Colonic mucosa (tissue), 4 donors: ENCODE measurements at regions not wholly inside any gene's neighbourhood (a gene's known extent, or its start where the extent isn't known, plus 50 kb on each side); places are given as distances from the start of the nearest gene placed in this dataset.

Experiments
- DNase-seq: peaks from one replicate; pipeline ENCODE4 v3.0.0-alpha.2; 2020
- H3K27ac ChIP-seq: fragments of 200-600 bp; one replicate; pipeline ENCODE4 v1.8.0; 2021
- H3K27me3 ChIP-seq: fragments of 200-600 bp; one replicate; pipeline ENCODE4 v1.8.0; 2021
- H3K36me3 ChIP-seq: fragments of 200-600 bp; one replicate; pipeline ENCODE4 v1.8.0; 2021
- H3K4me1 ChIP-seq: fragments of 200-600 bp; one replicate; pipeline ENCODE4 v1.8.0; 2021; ENCODE audit warnings: mild to moderate bottlenecking
- H3K4me3 ChIP-seq: fragments of 200-600 bp; one replicate; pipeline ENCODE4 v1.8.0; 2021
- H3K9ac ChIP-seq, 2 donors: one replicate each; pipeline ENCODE4 v1.7.0; 2013; ENCODE audit warnings: control low read depth in 2 of 2, low read depth in 2 of 2, low read length in 2 of 2
- H3K9me3 ChIP-seq: fragments of 200-600 bp; one replicate; pipeline ENCODE4 v1.8.0; 2021
- intact Hi-C: fragments of 100-400 bp; cut with DNase I; formaldehyde crosslinking; loops from one replicate; pipeline ENCODE4 v1.14.1; 2022
- TF ChIP-seq, protein P1 (sequence below): fragments of 200-600 bp; IDR thresholded peaks from one replicate; pipeline ENCODE4 v1.8.0; 2022; ENCODE audit warnings: antibody characterized with exemption, mild to moderate bottlenecking
- donor health status: healthy.
- donor health status: DM: no; HTN: no; CAD: no.
- donor health status: DM: no; HTN: no; CAD: no.

DNA sequence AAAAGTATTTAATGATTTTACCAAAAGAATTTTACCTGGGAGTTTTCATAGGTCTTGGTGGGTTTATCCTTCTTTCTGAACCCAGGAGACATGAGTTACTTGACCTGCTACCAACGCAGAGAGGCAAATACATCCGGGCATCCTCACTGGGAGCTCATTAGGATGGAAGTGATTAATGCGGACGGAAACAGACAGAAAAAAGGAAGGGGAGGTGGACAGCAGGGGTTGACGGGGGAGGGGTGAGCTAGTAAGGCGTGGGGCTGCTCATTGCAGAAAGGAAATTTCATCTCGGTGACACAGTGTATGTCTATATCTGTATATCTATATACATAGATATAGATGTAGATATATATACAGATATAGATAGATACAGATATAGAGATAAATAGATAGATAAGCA lies 408.2 kb upstream of the ADARB2 start:
- no peak overlapping the region for H3K27ac ChIP-seq
- H3K9ac ChIP-seq: no peak overlapping the region
- TF ChIP-seq, protein P1, sequence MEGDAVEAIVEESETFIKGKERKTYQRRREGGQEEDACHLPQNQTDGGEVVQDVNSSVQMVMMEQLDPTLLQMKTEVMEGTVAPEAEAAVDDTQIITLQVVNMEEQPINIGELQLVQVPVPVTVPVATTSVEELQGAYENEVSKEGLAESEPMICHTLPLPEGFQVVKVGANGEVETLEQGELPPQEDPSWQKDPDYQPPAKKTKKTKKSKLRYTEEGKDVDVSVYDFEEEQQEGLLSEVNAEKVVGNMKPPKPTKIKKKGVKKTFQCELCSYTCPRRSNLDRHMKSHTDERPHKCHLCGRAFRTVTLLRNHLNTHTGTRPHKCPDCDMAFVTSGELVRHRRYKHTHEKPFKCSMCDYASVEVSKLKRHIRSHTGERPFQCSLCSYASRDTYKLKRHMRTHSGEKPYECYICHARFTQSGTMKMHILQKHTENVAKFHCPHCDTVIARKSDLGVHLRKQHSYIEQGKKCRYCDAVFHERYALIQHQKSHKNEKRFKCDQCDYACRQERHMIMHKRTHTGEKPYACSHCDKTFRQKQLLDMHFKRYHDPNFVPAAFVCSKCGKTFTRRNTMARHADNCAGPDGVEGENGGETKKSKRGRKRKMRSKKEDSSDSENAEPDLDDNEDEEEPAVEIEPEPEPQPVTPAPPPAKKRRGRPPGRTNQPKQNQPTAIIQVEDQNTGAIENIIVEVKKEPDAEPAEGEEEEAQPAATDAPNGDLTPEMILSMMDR: no peak
- no peaks in the 10 kb centered on the region for H3K4me1 ChIP-seq
- no peaks in the 10 kb centered on the region for H3K36me3 ChIP-seq
- H3K4me3 ChIP-seq: no peak overlapping the region
- no peaks in the 10 kb centered on the region for H3K27me3 ChIP-seq
- no peak for DNase-seq
- no peaks in the 10 kb centered on the region for H3K9me3 ChIP-seq
- intact Hi-C loops: no loop called here

DNA sequence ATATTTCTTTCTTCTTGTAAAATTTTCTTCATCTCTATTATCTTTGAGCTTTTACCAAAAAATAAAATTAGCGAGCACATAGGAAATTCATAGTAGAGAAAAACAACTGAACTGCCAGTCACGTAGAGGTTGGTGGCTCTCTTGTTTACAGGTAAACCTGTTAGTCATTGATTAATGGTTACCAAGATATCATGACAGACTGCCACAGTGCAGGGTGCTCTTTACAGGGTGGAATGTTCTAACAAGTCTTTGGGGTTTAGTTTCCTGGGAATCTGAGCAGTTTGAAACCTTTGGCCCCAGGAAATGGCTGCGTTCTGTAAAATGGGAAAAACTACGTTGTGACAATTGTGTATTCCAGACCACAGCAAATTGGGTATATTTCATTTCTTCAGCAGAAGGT lies 407.3 kb upstream of the ADARB2 start:
- intact Hi-C loops: no loop called here

DNA sequence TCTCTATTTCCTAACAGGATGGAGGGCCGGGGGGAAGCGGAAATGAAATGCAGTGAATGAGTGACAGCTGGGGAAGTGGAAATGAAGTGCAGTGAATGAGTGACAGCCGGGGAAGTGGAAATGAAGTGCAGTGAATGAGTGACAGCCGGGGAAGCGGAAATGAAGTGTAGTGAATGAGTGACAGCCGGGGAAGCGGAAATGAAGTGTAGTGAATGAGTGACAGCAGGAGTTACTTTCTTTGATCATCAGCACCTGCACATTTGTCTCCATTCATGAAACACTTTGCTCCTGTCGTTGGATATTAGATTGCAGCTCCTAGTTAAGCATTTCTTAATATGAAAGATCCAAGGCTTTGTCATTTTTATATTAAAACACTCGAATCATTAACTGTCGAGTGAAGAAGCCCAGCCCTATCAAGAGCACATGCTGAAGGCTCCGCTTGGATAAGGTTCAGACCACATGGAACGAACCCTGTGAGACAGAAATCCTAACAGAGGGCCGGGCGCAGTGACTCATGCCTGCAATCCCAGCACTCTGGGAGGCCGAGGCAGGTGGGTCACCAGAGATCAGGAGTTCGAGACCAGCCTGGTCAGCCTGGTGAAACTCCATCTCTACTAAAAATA lies 406.0 kb upstream of the ADARB2 start:
- intact Hi-C loops: no loop called here
- Histone ChIP-seq H3K27me3 (no peaks in the 10 kb centered on the region), H3K9me3 (no peaks in the 10 kb centered on the region), H3K36me3 (no peaks in the 10 kb centered on the region), H3K4me1 (no peaks in the 10 kb centered on the region), H3K27ac (no peak overlapping the region), H3K9ac (no peak overlapping the region), H3K4me3 (no peak overlapping the region)
- no peak for DNase-seq
- TF ChIP-seq, protein P1: no peak

More for the DNA sequence above, 407.3 kb upstream of the ADARB2 start:
- Histone ChIP-seq H3K9me3 (no peaks in the 10 kb centered on the region), H3K4me3 (no peak overlapping the region), H3K4me1 (no peaks in the 10 kb centered on the region), H3K27me3 (no peaks in the 10 kb centered on the region), H3K36me3 (no peaks in the 10 kb centered on the region), H3K27ac (no peak overlapping the region), H3K9ac (no peak overlapping the region)
- DNase-seq: no peak
- TF ChIP-seq, protein P1: no peak

DNA sequence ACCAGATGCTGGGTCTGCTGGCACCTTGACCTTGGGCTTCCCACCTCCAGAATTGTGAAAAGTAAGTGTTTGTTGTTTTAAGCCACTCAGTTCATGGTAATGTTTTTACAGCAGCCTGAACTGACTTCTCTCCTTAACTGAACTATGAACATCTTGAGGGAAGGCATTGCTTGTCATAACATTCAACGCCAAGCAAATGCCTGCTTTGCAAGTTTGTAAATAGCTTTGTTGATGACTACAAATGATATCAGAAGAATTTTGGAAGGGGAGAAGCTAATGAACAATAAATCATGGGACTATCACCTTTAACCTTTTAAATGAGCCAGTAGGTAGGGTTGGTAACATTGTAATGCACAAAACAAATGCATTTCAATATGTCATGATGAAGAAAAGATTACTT lies 402.4 kb upstream of the ADARB2 start:
- H3K4me3 ChIP-seq: no peak overlapping the region
- H3K9ac ChIP-seq: no peak overlapping the region
- H3K27me3 ChIP-seq: no peaks in the 10 kb centered on the region
- H3K36me3 ChIP-seq: no peaks in the 10 kb centered on the region
- no peaks in the 10 kb centered on the region for H3K9me3 ChIP-seq
- H3K27ac ChIP-seq: no peak overlapping the region
- TF ChIP-seq, protein P1: no peak
- no peak for DNase-seq
- H3K4me1 ChIP-seq: no peaks in the 10 kb centered on the region
- intact Hi-C loops: no loop called here

DNA sequence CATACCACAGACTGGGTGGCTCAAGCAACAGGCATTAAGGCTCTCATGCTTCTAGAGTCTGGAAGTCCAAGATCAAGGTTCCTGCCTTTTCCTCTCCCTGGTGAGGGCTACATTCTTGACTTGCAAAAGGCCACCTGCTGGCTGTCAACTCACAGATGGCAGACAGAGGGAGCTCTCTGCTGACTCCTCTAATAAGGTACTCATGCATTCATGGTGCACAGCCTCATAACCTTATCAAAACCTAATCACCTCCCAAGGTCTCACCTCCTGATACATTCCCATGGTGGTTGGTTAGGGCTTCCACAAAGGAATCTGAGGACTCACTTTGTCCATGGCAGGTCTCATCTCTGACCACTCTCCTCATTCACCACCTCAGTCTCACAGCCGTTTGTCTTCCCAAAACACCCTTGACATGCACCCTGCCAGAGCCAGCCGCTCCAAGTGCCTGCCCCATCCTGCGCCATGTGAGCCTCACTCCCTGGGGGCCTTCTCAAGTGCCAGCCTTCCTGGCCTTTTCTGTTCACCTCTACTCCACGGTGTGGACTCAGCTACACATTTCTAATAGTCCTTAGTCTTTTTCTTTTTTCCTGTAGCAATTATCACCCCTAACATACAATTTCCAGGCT lies 400.3 kb upstream of the ADARB2 start:
- no peak for DNase-seq
- Histone ChIP-seq H3K4me1 (no peaks in the 10 kb centered on the region), H3K27me3 (no peaks in the 10 kb centered on the region), H3K4me3 (no peak overlapping the region), H3K36me3 (no peaks in the 10 kb centered on the region), H3K27ac (no peak overlapping the region), H3K9ac (no peak overlapping the region), H3K9me3 (no peaks in the 10 kb centered on the region)
- TF ChIP-seq, protein P1: no peak
- intact Hi-C loops: no loop called here
